ENCODE measurements at regions not wholly inside any gene's neighbourhood (a gene's known extent, or its start where the extent isn't known, plus 50 kb on each side); places are given as distances from the start of the nearest gene placed in this dataset.

- no peaks in the 10 kb centered on the region for H3K9me1 ChIP-seq (ENCODE audit: control insufficient read depth, extremely low read depth, insufficient read depth, low read length)
- FAIRE-seq (no peak), DNase-seq (ENCODE audit: low read depth, low spot score) (no peak)
- dilution Hi-C loops (cut with MboI; ENCODE audit: extremely low pct_ligation_motif_present, low sequenced_read_pairs), result no loop called here
- H2AFZ ChIP-seq (ENCODE audit: control insufficient read depth, low read length), result no peak overlapping the region
- no peaks in the 10 kb centered on the region for H3K9me3 ChIP-seq (ENCODE audit: control insufficient read depth, low read depth, low read length)
- H3K4me2 ChIP-seq (ENCODE audit: control insufficient read depth, extremely low read depth, insufficient read depth, low read depth, low read length), result no peak overlapping the region
- no peaks in the 10 kb centered on the region for H3K4me1 ChIP-seq (ENCODE audit: control insufficient read depth, extremely low read depth, insufficient read depth, low read length)
- TF ChIP-seq, protein P1, sequence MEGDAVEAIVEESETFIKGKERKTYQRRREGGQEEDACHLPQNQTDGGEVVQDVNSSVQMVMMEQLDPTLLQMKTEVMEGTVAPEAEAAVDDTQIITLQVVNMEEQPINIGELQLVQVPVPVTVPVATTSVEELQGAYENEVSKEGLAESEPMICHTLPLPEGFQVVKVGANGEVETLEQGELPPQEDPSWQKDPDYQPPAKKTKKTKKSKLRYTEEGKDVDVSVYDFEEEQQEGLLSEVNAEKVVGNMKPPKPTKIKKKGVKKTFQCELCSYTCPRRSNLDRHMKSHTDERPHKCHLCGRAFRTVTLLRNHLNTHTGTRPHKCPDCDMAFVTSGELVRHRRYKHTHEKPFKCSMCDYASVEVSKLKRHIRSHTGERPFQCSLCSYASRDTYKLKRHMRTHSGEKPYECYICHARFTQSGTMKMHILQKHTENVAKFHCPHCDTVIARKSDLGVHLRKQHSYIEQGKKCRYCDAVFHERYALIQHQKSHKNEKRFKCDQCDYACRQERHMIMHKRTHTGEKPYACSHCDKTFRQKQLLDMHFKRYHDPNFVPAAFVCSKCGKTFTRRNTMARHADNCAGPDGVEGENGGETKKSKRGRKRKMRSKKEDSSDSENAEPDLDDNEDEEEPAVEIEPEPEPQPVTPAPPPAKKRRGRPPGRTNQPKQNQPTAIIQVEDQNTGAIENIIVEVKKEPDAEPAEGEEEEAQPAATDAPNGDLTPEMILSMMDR (optimal IDR thresholded peaks at IDR 0.05 in 1 of 3, IDR thresholded peaks at IDR 0.05 in 1 of 3, conservative IDR thresholded peaks at IDR 0.05 in 1 of 3; ENCODE audit: extremely low read depth in 1 of 3, insufficient read depth in 2 of 3, low read length in 3 of 3), result no peak
- TF ChIP-seq EZH2 (IDR thresholded peaks at IDR 0.05; ENCODE audit: low read length), result no peak
- H4K20me1 ChIP-seq (ENCODE audit: control insufficient read depth, extremely low read depth, insufficient read depth, low read length), result no peaks in the 10 kb centered on the region
- H3K4me3 ChIP-seq (ENCODE audit: control insufficient read depth in 2 of 3, extremely low read depth in 1 of 3, insufficient read depth in 2 of 3, low read depth in 1 of 3, low read length in 3 of 3), result no peak overlapping the region
- no peaks in the 10 kb centered on the region for H3K36me3 ChIP-seq (ENCODE audit: control insufficient read depth in 2 of 2, extremely low read depth in 1 of 2, insufficient read depth in 2 of 2, low read length in 2 of 2)
- no peaks in the 10 kb centered on the region for H3K27me3 ChIP-seq (ENCODE audit: control insufficient read depth, extremely low read depth, insufficient read depth, low read length)
- H3K9ac ChIP-seq (ENCODE audit: control insufficient read depth, extremely low read depth, insufficient read depth, low read length), result no peak overlapping the region
- H3K27ac ChIP-seq (ENCODE audit: control insufficient read depth, insufficient read depth, low read length), result no peak overlapping the region
- H3K79me2 ChIP-seq (ENCODE audit: control insufficient read depth, insufficient read depth, low read length), result no peaks in the 10 kb centered on the region
These were observed 1642.4 kb downstream of the EFNA5 start for GRCh38 chr5:106028314-106028713.

DNA sequence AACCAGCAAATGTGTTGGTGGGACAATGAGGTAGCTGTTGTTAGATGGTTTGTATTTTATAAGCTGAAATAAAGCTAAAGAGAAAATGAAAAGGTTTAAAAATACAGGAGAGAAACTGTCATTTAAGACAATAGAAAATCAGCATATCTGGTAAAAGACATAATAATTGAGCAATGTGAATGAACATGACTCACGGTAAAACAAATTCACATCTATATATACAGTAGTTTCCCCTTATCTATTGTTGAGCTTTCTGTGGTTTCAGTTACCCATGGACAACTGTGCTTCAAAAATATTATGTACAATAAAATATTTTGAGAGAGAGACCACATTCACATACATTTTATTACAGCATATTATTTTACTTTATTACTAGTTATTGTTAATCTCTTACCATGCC is 1649.8 kb downstream of the EFNA5 start:
- H4K20me1 ChIP-seq (ENCODE audit: control insufficient read depth, extremely low read depth, insufficient read depth, low read length), result no peaks in the 10 kb centered on the region
- no peaks in the 10 kb centered on the region for H3K9me1 ChIP-seq (ENCODE audit: control insufficient read depth, extremely low read depth, insufficient read depth, low read length)
- H3K4me3 ChIP-seq (ENCODE audit: control insufficient read depth in 2 of 3, extremely low read depth in 1 of 3, insufficient read depth in 2 of 3, low read depth in 1 of 3, low read length in 3 of 3), result no peak overlapping the region
- no peaks in the 10 kb centered on the region for H3K79me2 ChIP-seq (ENCODE audit: control insufficient read depth, insufficient read depth, low read length)
- no peak for DNase-seq (ENCODE audit: low read depth, low spot score)
- H2AFZ ChIP-seq (ENCODE audit: control insufficient read depth, low read length), result no peak overlapping the region
- H3K27me3 ChIP-seq (ENCODE audit: control insufficient read depth, extremely low read depth, insufficient read depth, low read length), result no peaks in the 10 kb centered on the region
- H3K9me3 ChIP-seq (ENCODE audit: control insufficient read depth, low read depth, low read length), result no peaks in the 10 kb centered on the region
- H3K4me2 ChIP-seq (ENCODE audit: control insufficient read depth, extremely low read depth, insufficient read depth, low read depth, low read length), result no peak overlapping the region
- TF ChIP-seq, protein P1 (optimal IDR thresholded peaks at IDR 0.05 in 1 of 3, IDR thresholded peaks at IDR 0.05 in 1 of 3, conservative IDR thresholded peaks at IDR 0.05 in 1 of 3; ENCODE audit: extremely low read depth in 1 of 3, insufficient read depth in 2 of 3, low read length in 3 of 3), result no peak
- no peak for TF ChIP-seq EZH2 (IDR thresholded peaks at IDR 0.05; ENCODE audit: low read length)
- dilution Hi-C loops (cut with MboI; ENCODE audit: extremely low pct_ligation_motif_present, low sequenced_read_pairs), result no loop called here
- H3K4me1 ChIP-seq (ENCODE audit: control insufficient read depth, extremely low read depth, insufficient read depth, low read length), result no peaks in the 10 kb centered on the region
- no peaks in the 10 kb centered on the region for H3K36me3 ChIP-seq (ENCODE audit: control insufficient read depth in 2 of 2, extremely low read depth in 1 of 2, insufficient read depth in 2 of 2, low read length in 2 of 2)
- FAIRE-seq, result no peak
- H3K9ac ChIP-seq (ENCODE audit: control insufficient read depth, extremely low read depth, insufficient read depth, low read length), result no peak overlapping the region
- H3K27ac ChIP-seq (ENCODE audit: control insufficient read depth, insufficient read depth, low read length), result no peak overlapping the region
